SIG-M5 treated with dmso at 0.1 percent for 504 hours (cell line): ENCODE measurements at regions not wholly inside any gene's neighbourhood (a gene's known extent, or its start where the extent isn't known, plus 50 kb on each side); places are given as distances from the start of the nearest gene placed in this dataset.
A peak's percentile ranks its signal among the peaks of the same experiment; 100 is the strongest.

Source experiments
- DNase-seq: peaks from one replicate; lab custom pipeline; 2025; ENCODE audit not compliant: unreplicated experiment; lab: John Stamatoyannopoulos, UW

- DNase-seq, result no peak
These were observed 93.2 kb downstream of the PTCSC3 start for GRCh38 chr14:36083317-36083716.

GRCh38 chr14:36078080-36078479 lies 98.4 kb downstream of the PTCSC3 start:
- DNase-seq, result no peak

- DNase-seq, result no peak
These were observed 100.3 kb downstream of the PTCSC3 start for GRCh38 chr14:36076197-36076596.

GRCh38 chr14:36075203-36075602 lies 101.3 kb downstream of the PTCSC3 start:
- no peak for DNase-seq

- DNase-seq, result no peak
These were observed 105.8 kb downstream of the PTCSC3 start for GRCh38 chr14:36070720-36071043.

- DNase-seq, result peak; percentile 43
These were observed 106.3 kb downstream of the PTCSC3 start for GRCh38 chr14:36070031-36070719.

GRCh38 chr14:36069535-36069900 lies 107.0 kb downstream of the PTCSC3 start:
- DNase-seq, result peak; percentile 7

- no peak for DNase-seq
These were observed 107.6 kb downstream of the PTCSC3 start for GRCh38 chr14:36068777-36069534.

- no peak for DNase-seq
These were observed 108.9 kb downstream of the PTCSC3 start for GRCh38 chr14:36067428-36068187.

- no peak for DNase-seq
These were observed 109.9 kb downstream of the PTCSC3 start for GRCh38 chr14:36066636-36067035.

- no peak for DNase-seq
These were observed 110.7 kb downstream of the PTCSC3 start for GRCh38 chr14:36065831-36066230.

- DNase-seq, result no peak
These were observed 117.0 kb downstream of the PTCSC3 start for GRCh38 chr14:36059531-36059930.

GRCh38 chr14:36057452-36058116 lies 118.9 kb downstream of the PTCSC3 start:
- no peak for DNase-seq

GRCh38 chr14:36056845-36057244 lies 119.7 kb downstream of the PTCSC3 start:
- DNase-seq, result no peak

- no peak for DNase-seq
These were observed 120.8 kb downstream of the PTCSC3 start for GRCh38 chr14:36055681-36056225.

- no peak for DNase-seq
These were observed 121.5 kb downstream of the PTCSC3 start for GRCh38 chr14:36055052-36055378.

GRCh38 chr14:36054353-36055051 lies 122.0 kb downstream of the PTCSC3 start:
- DNase-seq, result no peak

GRCh38 chr14:36052681-36053080 lies 123.8 kb downstream of the PTCSC3 start:
- DNase-seq, result no peak

GRCh38 chr14:36052063-36052462 lies 124.5 kb downstream of the PTCSC3 start:
- DNase-seq, result no peak

GRCh38 chr14:36048667-36049066 lies 127.9 kb downstream of the PTCSC3 start:
- no peak for DNase-seq

GRCh38 chr14:36047912-36048311 lies 128.6 kb downstream of the PTCSC3 start:
- no peak for DNase-seq
